ENCODE measurements at regions not wholly inside any gene's neighbourhood (a gene's known extent, or its start where the extent isn't known, plus 50 kb on each side); places are given as distances from the start of the nearest gene placed in this dataset.

DNA sequence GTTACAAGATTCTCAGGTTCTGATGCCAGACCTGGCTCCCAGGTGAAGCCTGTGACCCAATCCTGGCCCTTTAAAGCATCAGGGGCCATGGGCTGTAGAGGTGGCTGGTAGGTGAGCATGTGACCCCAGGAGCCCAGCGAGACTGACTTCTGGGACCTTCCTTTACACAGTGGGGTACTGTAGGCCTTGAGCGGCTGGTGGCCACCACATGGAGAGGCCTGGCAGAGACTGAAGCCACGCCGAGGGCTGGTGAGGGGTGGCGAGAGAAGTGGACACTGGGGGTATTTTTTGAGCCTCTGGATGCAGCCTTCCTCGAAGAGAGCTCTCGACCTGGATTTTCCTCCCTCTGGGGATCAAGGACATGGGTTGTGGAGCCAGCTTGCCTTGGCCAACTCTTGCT is 71.2 kb upstream of the ITGA11 start:
- no peak for TF ChIP-seq ZFP3 (CRISPR knock-in tag; IDR thresholded peaks at IDR 0.05)
- TF ChIP-seq TCF4 (CRISPR knock-in tag; IDR thresholded peaks at IDR 0.05; ENCODE audit: borderline replicate concordance), result no peak
- TF ChIP-seq CSDC2 (CRISPR knock-in tag; IDR thresholded peaks at IDR 0.05), result no peak
- TF ChIP-seq ARNTL (CRISPR knock-in tag; IDR thresholded peaks at IDR 0.05; ENCODE audit: borderline replicate concordance, low read depth), result no peak
- TF ChIP-seq, protein P1, sequence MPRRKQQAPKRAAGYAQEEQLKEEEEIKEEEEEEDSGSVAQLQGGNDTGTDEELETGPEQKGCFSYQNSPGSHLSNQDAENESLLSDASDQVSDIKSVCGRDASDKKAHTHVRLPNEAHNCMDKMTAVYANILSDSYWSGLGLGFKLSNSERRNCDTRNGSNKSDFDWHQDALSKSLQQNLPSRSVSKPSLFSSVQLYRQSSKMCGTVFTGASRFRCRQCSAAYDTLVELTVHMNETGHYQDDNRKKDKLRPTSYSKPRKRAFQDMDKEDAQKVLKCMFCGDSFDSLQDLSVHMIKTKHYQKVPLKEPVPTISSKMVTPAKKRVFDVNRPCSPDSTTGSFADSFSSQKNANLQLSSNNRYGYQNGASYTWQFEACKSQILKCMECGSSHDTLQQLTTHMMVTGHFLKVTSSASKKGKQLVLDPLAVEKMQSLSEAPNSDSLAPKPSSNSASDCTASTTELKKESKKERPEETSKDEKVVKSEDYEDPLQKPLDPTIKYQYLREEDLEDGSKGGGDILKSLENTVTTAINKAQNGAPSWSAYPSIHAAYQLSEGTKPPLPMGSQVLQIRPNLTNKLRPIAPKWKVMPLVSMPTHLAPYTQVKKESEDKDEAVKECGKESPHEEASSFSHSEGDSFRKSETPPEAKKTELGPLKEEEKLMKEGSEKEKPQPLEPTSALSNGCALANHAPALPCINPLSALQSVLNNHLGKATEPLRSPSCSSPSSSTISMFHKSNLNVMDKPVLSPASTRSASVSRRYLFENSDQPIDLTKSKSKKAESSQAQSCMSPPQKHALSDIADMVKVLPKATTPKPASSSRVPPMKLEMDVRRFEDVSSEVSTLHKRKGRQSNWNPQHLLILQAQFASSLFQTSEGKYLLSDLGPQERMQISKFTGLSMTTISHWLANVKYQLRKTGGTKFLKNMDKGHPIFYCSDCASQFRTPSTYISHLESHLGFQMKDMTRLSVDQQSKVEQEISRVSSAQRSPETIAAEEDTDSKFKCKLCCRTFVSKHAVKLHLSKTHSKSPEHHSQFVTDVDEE (CRISPR knock-in tag; IDR thresholded peaks at IDR 0.05), result no peak
- TF ChIP-seq ZNF70 (CRISPR knock-in tag; IDR thresholded peaks at IDR 0.05), result no peak
- TF ChIP-seq ZFP30 (CRISPR knock-in tag; IDR thresholded peaks at IDR 0.05), result no peak
- TF ChIP-seq OSR1 (CRISPR knock-in tag; IDR thresholded peaks at IDR 0.05), result no peak
- TF ChIP-seq GLIS3 (CRISPR knock-in tag; IDR thresholded peaks at IDR 0.05), result no peak
- TF ChIP-seq ZNF565 (CRISPR knock-in tag; conservative IDR thresholded peaks at IDR 0.05; ENCODE audit: low read depth), result no peak
- TF ChIP-seq, protein P2, sequence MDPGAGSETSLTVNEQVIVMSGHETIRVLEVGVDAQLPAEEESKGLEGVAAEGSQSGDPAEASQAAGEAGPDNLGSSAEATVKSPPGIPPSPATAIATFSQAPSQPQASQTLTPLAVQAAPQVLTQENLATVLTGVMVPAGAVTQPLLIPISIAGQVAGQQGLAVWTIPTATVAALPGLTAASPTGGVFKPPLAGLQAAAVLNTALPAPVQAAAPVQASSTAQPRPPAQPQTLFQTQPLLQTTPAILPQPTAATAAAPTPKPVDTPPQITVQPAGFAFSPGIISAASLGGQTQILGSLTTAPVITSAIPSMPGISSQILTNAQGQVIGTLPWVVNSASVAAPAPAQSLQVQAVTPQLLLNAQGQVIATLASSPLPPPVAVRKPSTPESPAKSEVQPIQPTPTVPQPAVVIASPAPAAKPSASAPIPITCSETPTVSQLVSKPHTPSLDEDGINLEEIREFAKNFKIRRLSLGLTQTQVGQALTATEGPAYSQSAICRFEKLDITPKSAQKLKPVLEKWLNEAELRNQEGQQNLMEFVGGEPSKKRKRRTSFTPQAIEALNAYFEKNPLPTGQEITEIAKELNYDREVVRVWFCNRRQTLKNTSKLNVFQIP (CRISPR knock-in tag; IDR thresholded peaks at IDR 0.05; ENCODE audit: borderline replicate concordance, low read depth), result no peak
- no peak for TF ChIP-seq SNAI2 (CRISPR knock-in tag; IDR thresholded peaks at IDR 0.05)
- no peak for TF ChIP-seq PPARA (CRISPR knock-in tag; IDR thresholded peaks at IDR 0.05; ENCODE audit: borderline replicate concordance)
- TF ChIP-seq ISL1 (CRISPR knock-in tag; IDR thresholded peaks at IDR 0.05), result no peak
- TF ChIP-seq ESRRG (CRISPR knock-in tag; IDR thresholded peaks at IDR 0.05), result no peak
- TF ChIP-seq ZNF8 (CRISPR knock-in tag; IDR thresholded peaks at IDR 0.05), result no peak
- TF ChIP-seq, protein P3, sequence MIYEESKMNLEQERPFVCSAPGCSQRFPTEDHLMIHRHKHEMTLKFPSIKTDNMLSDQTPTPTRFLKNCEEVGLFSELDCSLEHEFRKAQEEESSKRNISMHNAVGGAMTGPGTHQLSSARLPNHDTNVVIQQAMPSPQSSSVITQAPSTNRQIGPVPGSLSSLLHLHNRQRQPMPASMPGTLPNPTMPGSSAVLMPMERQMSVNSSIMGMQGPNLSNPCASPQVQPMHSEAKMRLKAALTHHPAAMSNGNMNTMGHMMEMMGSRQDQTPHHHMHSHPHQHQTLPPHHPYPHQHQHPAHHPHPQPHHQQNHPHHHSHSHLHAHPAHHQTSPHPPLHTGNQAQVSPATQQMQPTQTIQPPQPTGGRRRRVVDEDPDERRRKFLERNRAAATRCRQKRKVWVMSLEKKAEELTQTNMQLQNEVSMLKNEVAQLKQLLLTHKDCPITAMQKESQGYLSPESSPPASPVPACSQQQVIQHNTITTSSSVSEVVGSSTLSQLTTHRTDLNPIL (CRISPR knock-in tag; IDR thresholded peaks at IDR 0.05; ENCODE audit: low read depth), result no peak
- no peak for TF ChIP-seq RARB (CRISPR knock-in tag; IDR thresholded peaks at IDR 0.05)
- no peak for ATAC-seq

DNA sequence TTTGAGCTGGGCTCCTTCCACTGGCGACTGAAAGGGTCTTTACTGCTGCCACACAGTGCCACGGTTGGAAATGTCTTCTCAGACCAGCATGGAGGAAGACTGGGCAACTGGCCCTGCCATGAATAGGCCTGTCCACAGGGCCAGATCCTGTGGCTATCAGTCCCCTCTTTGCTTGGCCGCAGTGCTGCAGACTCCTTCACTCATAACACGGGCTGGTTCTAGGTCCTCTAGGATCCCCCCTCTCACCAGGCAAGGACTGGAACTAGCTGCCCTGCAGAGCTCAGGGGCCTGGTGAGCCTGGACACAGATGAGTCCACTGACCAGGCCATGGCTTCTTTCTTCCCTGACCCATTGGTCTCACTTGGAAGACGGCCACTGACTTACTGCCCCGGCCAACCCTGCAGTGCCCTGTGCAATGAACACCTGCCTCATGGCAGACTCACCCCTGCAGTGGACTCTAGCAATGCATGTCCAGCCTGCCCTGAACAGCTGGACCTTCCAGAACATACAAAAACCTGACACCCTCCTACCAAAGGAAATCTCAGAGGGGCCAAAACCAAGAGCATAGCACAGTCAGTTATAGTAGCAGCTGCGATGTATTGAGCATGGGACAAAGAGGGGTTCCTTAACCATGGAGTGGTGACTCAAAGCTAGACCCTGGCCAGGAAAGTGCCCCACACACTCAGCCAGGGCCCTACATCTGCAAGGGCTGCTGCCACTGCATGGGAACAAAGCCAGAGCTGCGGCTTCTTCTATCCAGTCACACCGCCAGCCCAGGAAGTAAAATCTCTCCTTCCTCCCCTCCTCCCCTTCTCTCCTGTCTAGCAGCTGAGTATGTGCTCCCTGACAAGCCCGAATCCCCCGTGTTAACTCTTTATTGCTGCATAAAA is 72.1 kb upstream of the ITGA11 start:
- TF ChIP-seq ZFP3 (CRISPR knock-in tag; IDR thresholded peaks at IDR 0.05), result no peak
- TF ChIP-seq, protein P4, sequence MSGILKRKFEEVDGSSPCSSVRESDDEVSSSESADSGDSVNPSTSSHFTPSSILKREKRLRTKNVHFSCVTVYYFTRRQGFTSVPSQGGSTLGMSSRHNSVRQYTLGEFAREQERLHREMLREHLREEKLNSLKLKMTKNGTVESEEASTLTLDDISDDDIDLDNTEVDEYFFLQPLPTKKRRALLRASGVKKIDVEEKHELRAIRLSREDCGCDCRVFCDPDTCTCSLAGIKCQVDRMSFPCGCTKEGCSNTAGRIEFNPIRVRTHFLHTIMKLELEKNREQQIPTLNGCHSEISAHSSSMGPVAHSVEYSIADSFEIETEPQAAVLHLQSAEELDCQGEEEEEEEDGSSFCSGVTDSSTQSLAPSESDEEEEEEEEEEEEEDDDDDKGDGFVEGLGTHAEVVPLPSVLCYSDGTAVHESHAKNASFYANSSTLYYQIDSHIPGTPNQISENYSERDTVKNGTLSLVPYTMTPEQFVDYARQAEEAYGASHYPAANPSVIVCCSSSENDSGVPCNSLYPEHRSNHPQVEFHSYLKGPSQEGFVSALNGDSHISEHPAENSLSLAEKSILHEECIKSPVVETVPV (CRISPR knock-in tag; IDR thresholded peaks at IDR 0.05), result no peak
- TF ChIP-seq ZNF565 (CRISPR knock-in tag; conservative IDR thresholded peaks at IDR 0.05; ENCODE audit: low read depth), result no peak
- TF ChIP-seq ARNTL (CRISPR knock-in tag; IDR thresholded peaks at IDR 0.05; ENCODE audit: borderline replicate concordance, low read depth), result no peak
- TF ChIP-seq ZNF8 (CRISPR knock-in tag; IDR thresholded peaks at IDR 0.05), result no peak
- no peak for TF ChIP-seq ZFP30 (CRISPR knock-in tag; IDR thresholded peaks at IDR 0.05)
- no peak for TF ChIP-seq RARB (CRISPR knock-in tag; IDR thresholded peaks at IDR 0.05)
- TF ChIP-seq ZC3H10 (CRISPR knock-in tag; IDR thresholded peaks at IDR 0.05), result no peak
- TF ChIP-seq, protein P1 (CRISPR knock-in tag; IDR thresholded peaks at IDR 0.05), result no peak
- TF ChIP-seq, protein P2 (CRISPR knock-in tag; IDR thresholded peaks at IDR 0.05; ENCODE audit: borderline replicate concordance, low read depth), result no peak
- no peak for TF ChIP-seq TOX (CRISPR knock-in tag; IDR thresholded peaks at IDR 0.05; ENCODE audit: borderline replicate concordance)
- no peak for TF ChIP-seq BACH2 (CRISPR knock-in tag; IDR thresholded peaks at IDR 0.05; ENCODE audit: borderline replicate concordance)
- no peak for TF ChIP-seq SNAI2 (CRISPR knock-in tag; IDR thresholded peaks at IDR 0.05)
- ATAC-seq, result no peak
